H1 (cell line): ENCODE measurements at regions not wholly inside any gene's neighbourhood (a gene's known extent, or its start where the extent isn't known, plus 50 kb on each side); places are given as distances from the start of the nearest gene placed in this dataset.

Experiments used
- CTCF ChIA-PET: fragments of 300-600 bp; sonication (Branson Sonifier 250); formaldehyde crosslinking; loops from one replicate; lab custom pipeline; 2021; ENCODE audit not compliant: partially characterized antibody; lab: Charles Lee
- POLR2A ChIA-PET: fragments of 300-600 bp; sonication (Branson Sonifier 250); formaldehyde crosslinking; loops from one replicate; lab custom pipeline; 2021; ENCODE audit warnings: inconsistent platforms; ENCODE audit not compliant: partially characterized antibody; lab: Charles Lee
- DNase-seq, 2 experiments: peaks; one replicate each; pipeline versions ENCODE4 v3.0.0 to v3.0.0-alpha.2; 2010 to 2022; ENCODE audit warnings: low spot score in 2 of 2, low read depth in 1 of 2, mixed read lengths in 1 of 2
- FAIRE-seq: peaks from 2 replicates; lab custom pipeline; 2011; peaks lifted over from hg19 to GRCh38; lab: Jason Lieb, UNC
- H2AFZ ChIP-seq: 2 replicates; pipeline ENCODE4 v1.8.1; 2012; ENCODE audit warnings: low read length, inconsistent platforms
- H2AK5ac ChIP-seq: 2 replicates; pipeline ENCODE4 v1.6.1; 2013; ENCODE audit warnings: low read depth, low read length
- H2BK120ac ChIP-seq: replicated peaks from 2 replicates; pipeline ENCODE3; 2013; ENCODE audit warnings: low read depth, low read length, inconsistent platforms
- H2BK12ac ChIP-seq: 2 replicates; pipeline ENCODE4 v1.6.1; 2013; ENCODE audit warnings: low read depth, low read length
- H2BK15ac ChIP-seq: 2 replicates; pipeline ENCODE4 v1.6.1; 2013; ENCODE audit warnings: low read length
- H2BK20ac ChIP-seq: 2 replicates; pipeline ENCODE4 v1.6.1; 2013; ENCODE audit warnings: low read length
- H2BK5ac ChIP-seq: 2 replicates; pipeline ENCODE4 v1.6.1; 2013; ENCODE audit warnings: low read depth, low read length
- H3K14ac ChIP-seq: 2 replicates; pipeline ENCODE4 v1.6.1; 2013; ENCODE audit warnings: inconsistent platforms; ENCODE audit not compliant: insufficient read length
- H3K18ac ChIP-seq: 2 replicates; pipeline ENCODE4 v1.6.1; 2013; ENCODE audit warnings: low read length; ENCODE audit errors: extremely low read depth
- H3K23ac ChIP-seq: 2 replicates; pipeline ENCODE4 v1.6.1; 2013; ENCODE audit warnings: inconsistent platforms; ENCODE audit not compliant: insufficient read length
- H3K23me2 ChIP-seq: 2 replicates; pipeline ENCODE4 v1.6.1; 2013; ENCODE audit warnings: low read depth, low read length
- H3K27ac ChIP-seq: 2 replicates; pipeline ENCODE4 v1.6.1; 2011; ENCODE audit warnings: low read depth, low read length, inconsistent platforms
- H3K27me3 ChIP-seq, 4 experiments: replicated peaks in 1 of 4; 1 replicate in 1 of 4; 2 replicates in 3 of 4; pipeline versions ENCODE4 v1.6.1 to v1.8.1; 2011 to 2013; ENCODE audit warnings: low read length in 3 of 4, mild to moderate bottlenecking in 3 of 4, inconsistent platforms in 2 of 4, mixed read lengths in 2 of 4, moderate library complexity in 1 of 4; ENCODE audit not compliant: control insufficient read depth in 3 of 4, insufficient read depth in 3 of 4; ENCODE audit errors: extremely low read depth in 1 of 4
- H3K36me3 ChIP-seq, 4 experiments: 2 replicates each; pipeline versions ENCODE4 v1.6.1 to v1.8.1; 2011 to 2013; ENCODE audit warnings: mild to moderate bottlenecking in 4 of 4, low read length in 3 of 4, moderate library complexity in 2 of 4, control low read depth in 1 of 4, inconsistent platforms in 1 of 4; ENCODE audit not compliant: insufficient read depth in 4 of 4, control insufficient read depth in 2 of 4
- H3K4ac ChIP-seq: replicated peaks from 2 replicates; pipeline ENCODE3; 2013; ENCODE audit warnings: low read length, low read depth, mixed read lengths, inconsistent platforms; ENCODE audit not compliant: insufficient read length
- H3K4me1 ChIP-seq, 4 experiments: replicated peaks in 1 of 4; 1 replicate in 1 of 4; 2 replicates in 3 of 4; pipeline versions ENCODE4 v1.6.1 to v1.8.1; 2011 to 2013; ENCODE audit warnings: low read length in 3 of 4, inconsistent platforms in 2 of 4, mixed read lengths in 1 of 4; ENCODE audit not compliant: insufficient read depth in 4 of 4, control insufficient read depth in 3 of 4
- H3K4me2 ChIP-seq, 2 experiments: 2 replicates each; pipeline versions ENCODE4 v1.6.1 to v1.8.1; 2011 to 2013; ENCODE audit warnings: low read depth in 2 of 2, low read length in 2 of 2, control low read depth in 1 of 2, inconsistent platforms in 1 of 2, mild to moderate bottlenecking in 1 of 2; ENCODE audit not compliant: insufficient read depth in 1 of 2
- H3K4me3 ChIP-seq, 4 experiments: fragments of 200-600, 300-600 bp in 1 of 4; sonication (generic), shearing (Covaris generic), sonication (Bioruptor Twin) in 1 of 4; 2 replicates each; pipeline versions ENCODE4 v1.5.1 to v1.8.1; 2011 to 2016; ENCODE audit warnings: low read length in 4 of 4, low read depth in 3 of 4, control low read depth in 2 of 4, inconsistent platforms in 2 of 4, mild to moderate bottlenecking in 2 of 4, mixed read lengths in 1 of 4, moderate library complexity in 1 of 4; ENCODE audit not compliant: insufficient read depth in 2 of 4; ENCODE audit errors: extremely low read depth in 1 of 4
- H3K56ac ChIP-seq: replicated peaks from 2 replicates; pipeline ENCODE3; 2013; ENCODE audit warnings: low read depth, mild to moderate bottlenecking, mixed read lengths, low read length, inconsistent platforms; ENCODE audit not compliant: insufficient read length
- H3K79me1 ChIP-seq: 2 replicates; pipeline ENCODE4 v1.6.1; 2013; ENCODE audit warnings: low read depth, low read length, control low read depth
- H3K79me2 ChIP-seq, 2 experiments: 2 replicates each; pipeline versions ENCODE4 v1.6.1 to v1.8.1; 2012 to 2013; ENCODE audit warnings: low read length in 2 of 2, mild to moderate bottlenecking in 2 of 2, inconsistent platforms in 1 of 2; ENCODE audit not compliant: insufficient read depth in 2 of 2, control insufficient read depth in 1 of 2
- H3K9ac ChIP-seq, 4 experiments: replicated peaks in 1 of 4; 1 replicate in 1 of 4; 2 replicates in 3 of 4; pipeline versions ENCODE4 v1.6.1 to v1.8.1; 2011 to 2013; ENCODE audit warnings: low read depth in 3 of 4, low read length in 3 of 4, control low read depth in 2 of 4, mild to moderate bottlenecking in 2 of 4, moderate library complexity in 2 of 4, inconsistent platforms in 1 of 4; ENCODE audit errors: extremely low read depth in 1 of 4
- H3K9me3 ChIP-seq, 2 experiments: 2 replicates each; pipeline versions ENCODE4 v1.6.1 to v1.8.1; 2012 to 2013; ENCODE audit warnings: mild to moderate bottlenecking in 2 of 2, moderate library complexity in 2 of 2, control low read depth in 1 of 2, inconsistent platforms in 1 of 2, low read depth in 1 of 2, low read length in 1 of 2, mixed read lengths in 1 of 2; ENCODE audit not compliant: insufficient read depth in 2 of 2
- H4K20me1 ChIP-seq, 2 experiments: replicated peaks in 1 of 2; 2 replicates each; pipeline versions ENCODE3 to v1.8.1; 2011 to 2013; ENCODE audit warnings: inconsistent platforms in 2 of 2, low read length in 2 of 2, mild to moderate bottlenecking in 1 of 2; ENCODE audit not compliant: insufficient read depth in 2 of 2, control insufficient read depth in 1 of 2
- H4K5ac ChIP-seq: 2 replicates; pipeline ENCODE4 v1.6.1; 2013; ENCODE audit warnings: low read length, low read depth, mixed read lengths, inconsistent platforms; ENCODE audit not compliant: insufficient read length
- H4K8ac ChIP-seq: 2 replicates; pipeline ENCODE4 v1.8.0; 2013; ENCODE audit warnings: mild to moderate bottlenecking, moderate library complexity, low read length, inconsistent platforms; ENCODE audit not compliant: insufficient read depth; ENCODE audit errors: extremely low read depth
- H4K91ac ChIP-seq: replicated peaks from 2 replicates; pipeline ENCODE3; 2013; ENCODE audit warnings: low read length, mixed read lengths, inconsistent platforms; ENCODE audit not compliant: insufficient read length
- POLR2AphosphoS5 ChIP-seq: IDR thresholded peaks from 2 replicates; pipeline ENCODE4 v1.6.1; 2011; ENCODE audit warnings: low read depth, low read length
- SIRT6 ChIP-seq: IDR thresholded peaks from one replicate; pipeline ENCODE4 v1.7.1; 2012; ENCODE audit warnings: low read length, inconsistent platforms
- WGBS, 2 experiments: shearing (Covaris generic) in 1 of 2; methylation state at CpG; one replicate each; pipeline versions ENCODE4 v1.1.6 to v1.1.7; 2013 to 2015; ENCODE audit warnings: low lambda C conversion rate in 2 of 2, mixed read lengths in 2 of 2, inconsistent platforms in 1 of 2, low coverage in 1 of 2, missing lambda C conversion rate in 1 of 2; ENCODE audit not compliant: insufficient replicate concordance in 2 of 2, insufficient coverage in 1 of 2, insufficient read length in 1 of 2; ENCODE audit errors: extremely low coverage in 1 of 2, missing lambda C conversion rate in 1 of 2; 5-methylcytosine and 5-hydroxymethylcytosine counted together

GRCh38 chr13:85601526-85601925 lies 197.7 kb downstream of the SLITRK6 start:
- H4K8ac ChIP-seq = no peak overlapping the region
- H2BK15ac ChIP-seq = no peak overlapping the region
- H3K14ac ChIP-seq = no peak overlapping the region
- no peak overlapping the region for H3K4me2 ChIP-seq
- H3K79me2 ChIP-seq = no peaks in the 10 kb centered on the region
- H4K91ac ChIP-seq = no peak overlapping the region
- no peak overlapping the region for H3K4me3 ChIP-seq
- H4K20me1 ChIP-seq = no peaks in the 10 kb centered on the region
- H4K5ac ChIP-seq = no peak overlapping the region
- H3K18ac ChIP-seq = no peak overlapping the region
- H2BK12ac ChIP-seq = no peak overlapping the region
- no peak overlapping the region for H3K56ac ChIP-seq
- ChIA-PET CTCF (interaction anchor here (1.1 kb wide), 1 partner anchor 12 kb away, joined by 3 read pairs; no protein-coding TSS in a partner anchor), POLR2A (no interaction called here)
- WGBS, 2 experiments = 82% methylated on average over 2 of the region's 2 CpGs; no CpG with 5 or more reads in 1 of the 2 experiments
- no peak overlapping the region for H2BK120ac ChIP-seq
- H2AK5ac ChIP-seq = no peak overlapping the region
- H3K9me3 ChIP-seq = no peaks in the 10 kb centered on the region
- H3K27ac ChIP-seq = no peak overlapping the region
- no peak overlapping the region for H2AFZ ChIP-seq
- H3K36me3 ChIP-seq = no peaks in the 10 kb centered on the region
- no peak overlapping the region for H3K4ac ChIP-seq
- no peaks in the 10 kb centered on the region for H3K79me1 ChIP-seq
- no peaks in the 10 kb centered on the region for H3K23me2 ChIP-seq
- H3K4me1 ChIP-seq = no peaks in the 10 kb centered on the region
- no peaks in the 10 kb centered on the region for H3K27me3 ChIP-seq
- H2BK5ac ChIP-seq = no peak overlapping the region
- H3K23ac ChIP-seq = no peak overlapping the region
- no peak for DNase-seq
- H2BK20ac ChIP-seq = no peak overlapping the region
- H3K9ac ChIP-seq = no peak overlapping the region
- FAIRE-seq = no peak
- TF ChIP-seq SIRT6 (no peak), POLR2AphosphoS5 (no peak)
